Kidney epithelial cell (primary cell): ENCODE measurements at regions not wholly inside any gene's neighbourhood (a gene's known extent, or its start where the extent isn't known, plus 50 kb on each side); places are given as distances from the start of the nearest gene placed in this dataset.
"Not testable (repeated sequence)": the region's sequence is repeated elsewhere in the genome, so short reads cannot be mapped to it uniquely, and the experiment has no call there.

Source experiments
- DNase-seq: peaks from one replicate; pipeline ENCODE4 v3.0.0-alpha.2; 2010; ENCODE audit warnings: low read depth
- H3K27me3 ChIP-seq: 2 replicates; pipeline ENCODE4 v1.6.0; 2011; ENCODE audit warnings: low read length; ENCODE audit not compliant: control insufficient read depth, insufficient read depth
- H3K36me3 ChIP-seq: 2 replicates; pipeline ENCODE4 v1.5.1; 2011; ENCODE audit warnings: low read length; ENCODE audit not compliant: control insufficient read depth, insufficient read depth
- H3K4me3 ChIP-seq: 2 replicates; pipeline ENCODE4 v1.5.1; 2011; ENCODE audit warnings: low read depth, mild to moderate bottlenecking, control low read depth, low read length
- TF ChIP-seq, protein P1 (sequence below): IDR thresholded peaks from 2 replicates; pipeline ENCODE4 v1.5.1; 2011; ENCODE audit warnings: mild to moderate bottlenecking, moderate library complexity, low read length, control low read depth, inconsistent platforms; ENCODE audit not compliant: insufficient read depth, poor library complexity, severe bottlenecking

DNA sequence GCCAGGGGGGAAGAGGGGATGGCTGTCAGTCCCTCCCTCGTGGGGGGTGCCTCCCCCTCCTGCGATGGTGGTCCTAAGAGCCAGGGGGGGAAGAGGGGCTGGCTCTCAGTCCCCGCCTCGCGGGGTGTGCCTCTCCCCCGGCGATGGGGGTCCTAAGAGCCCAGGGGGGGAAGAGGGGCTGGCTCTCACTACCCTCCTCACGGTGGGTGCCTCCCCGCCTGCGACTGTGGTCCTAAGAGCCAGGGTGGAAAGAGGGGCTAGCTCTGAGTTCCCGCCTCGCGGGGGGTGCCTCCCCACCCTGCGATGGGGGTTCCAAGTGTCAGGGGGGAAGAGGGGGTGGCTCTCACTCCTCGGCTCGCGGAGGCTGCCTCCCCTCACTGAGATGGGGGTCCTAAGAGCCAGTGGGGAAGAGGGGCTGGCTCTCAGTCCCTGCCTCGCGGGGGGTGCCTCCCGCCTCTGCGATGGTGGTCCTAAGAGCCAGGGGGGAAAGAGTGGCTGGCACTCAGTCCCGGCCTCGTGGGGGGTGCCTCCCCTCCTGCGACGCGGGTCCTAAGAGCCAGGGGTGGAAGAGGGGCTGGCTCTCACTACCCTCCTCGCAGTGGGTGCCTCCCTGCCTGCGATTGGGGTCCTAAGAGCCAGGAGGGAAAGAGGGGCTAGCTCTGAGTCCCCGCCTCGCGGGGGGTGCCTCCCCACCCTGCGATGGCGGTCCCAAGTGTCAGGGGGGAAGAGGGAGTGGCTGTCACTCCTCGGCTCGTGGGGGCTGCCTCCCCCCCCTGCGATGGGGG, 2325.6 kb upstream of the PCDH20 start:
- H3K4me3 ChIP-seq = no peak overlapping the region
- no peak for DNase-seq
- H3K27me3 ChIP-seq = no peaks in the 10 kb centered on the region
- no peaks in the 10 kb centered on the region for H3K36me3 ChIP-seq
- TF ChIP-seq, protein P1, sequence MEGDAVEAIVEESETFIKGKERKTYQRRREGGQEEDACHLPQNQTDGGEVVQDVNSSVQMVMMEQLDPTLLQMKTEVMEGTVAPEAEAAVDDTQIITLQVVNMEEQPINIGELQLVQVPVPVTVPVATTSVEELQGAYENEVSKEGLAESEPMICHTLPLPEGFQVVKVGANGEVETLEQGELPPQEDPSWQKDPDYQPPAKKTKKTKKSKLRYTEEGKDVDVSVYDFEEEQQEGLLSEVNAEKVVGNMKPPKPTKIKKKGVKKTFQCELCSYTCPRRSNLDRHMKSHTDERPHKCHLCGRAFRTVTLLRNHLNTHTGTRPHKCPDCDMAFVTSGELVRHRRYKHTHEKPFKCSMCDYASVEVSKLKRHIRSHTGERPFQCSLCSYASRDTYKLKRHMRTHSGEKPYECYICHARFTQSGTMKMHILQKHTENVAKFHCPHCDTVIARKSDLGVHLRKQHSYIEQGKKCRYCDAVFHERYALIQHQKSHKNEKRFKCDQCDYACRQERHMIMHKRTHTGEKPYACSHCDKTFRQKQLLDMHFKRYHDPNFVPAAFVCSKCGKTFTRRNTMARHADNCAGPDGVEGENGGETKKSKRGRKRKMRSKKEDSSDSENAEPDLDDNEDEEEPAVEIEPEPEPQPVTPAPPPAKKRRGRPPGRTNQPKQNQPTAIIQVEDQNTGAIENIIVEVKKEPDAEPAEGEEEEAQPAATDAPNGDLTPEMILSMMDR = no peak

- H3K4me3 ChIP-seq, H3K36me3 ChIP-seq, DNase-seq, H3K27me3 ChIP-seq: not testable (repeated sequence)
Measured at GRCh38 chr13:63739112-63739735, 2323.6 kb upstream of the PCDH20 start.

DNA sequence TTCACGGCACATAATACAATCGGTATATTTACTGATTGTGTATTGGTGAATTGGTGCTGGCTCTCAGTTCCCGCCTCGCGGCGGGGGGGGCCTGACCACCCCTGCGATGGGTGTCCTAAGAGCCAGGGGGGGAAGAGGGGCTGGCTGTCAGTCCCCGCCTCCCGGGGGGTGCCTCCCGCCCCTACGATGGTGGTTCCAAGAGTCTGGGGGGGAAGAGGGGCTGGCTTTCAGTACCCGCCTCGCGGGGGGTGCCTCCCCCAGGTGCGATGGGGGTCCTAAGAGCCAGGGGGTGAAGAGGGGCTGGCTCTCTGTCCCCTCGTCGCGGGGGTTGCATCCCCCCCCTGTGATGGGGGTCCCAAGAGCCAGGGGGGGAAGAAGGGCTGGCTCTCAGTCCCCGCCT, 2321.8 kb upstream of the PCDH20 start:
- no peak overlapping the region for H3K4me3 ChIP-seq
- no peak for DNase-seq
- TF ChIP-seq, protein P1 = no peak
- no peaks in the 10 kb centered on the region for H3K27me3 ChIP-seq
- H3K36me3 ChIP-seq = no peaks in the 10 kb centered on the region

DNA sequence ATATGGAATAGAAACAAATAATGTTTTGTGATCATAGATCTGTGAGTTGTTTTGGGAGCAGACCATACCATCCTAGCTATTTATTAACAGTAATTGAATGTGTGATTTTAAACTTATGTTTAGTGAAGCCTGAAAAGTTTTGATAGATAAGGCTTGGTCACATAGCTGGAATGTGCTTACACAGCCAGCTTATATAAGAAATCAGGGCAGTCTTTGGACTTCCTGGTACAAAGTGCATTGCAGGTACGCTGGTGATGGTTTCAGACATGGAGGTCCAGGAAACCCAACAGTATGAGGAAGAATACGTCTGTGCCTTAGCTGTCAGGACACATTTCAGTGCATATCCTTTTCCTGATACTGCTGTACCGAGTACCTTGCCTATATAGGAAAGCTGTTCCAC, 2316.2 kb upstream of the PCDH20 start:
- TF ChIP-seq, protein P1 = no peak
- peak; percentile 51 for DNase-seq
- H3K36me3 ChIP-seq = no peaks in the 10 kb centered on the region
- no peak overlapping the region for H3K4me3 ChIP-seq
- no peaks in the 10 kb centered on the region for H3K27me3 ChIP-seq

DNA sequence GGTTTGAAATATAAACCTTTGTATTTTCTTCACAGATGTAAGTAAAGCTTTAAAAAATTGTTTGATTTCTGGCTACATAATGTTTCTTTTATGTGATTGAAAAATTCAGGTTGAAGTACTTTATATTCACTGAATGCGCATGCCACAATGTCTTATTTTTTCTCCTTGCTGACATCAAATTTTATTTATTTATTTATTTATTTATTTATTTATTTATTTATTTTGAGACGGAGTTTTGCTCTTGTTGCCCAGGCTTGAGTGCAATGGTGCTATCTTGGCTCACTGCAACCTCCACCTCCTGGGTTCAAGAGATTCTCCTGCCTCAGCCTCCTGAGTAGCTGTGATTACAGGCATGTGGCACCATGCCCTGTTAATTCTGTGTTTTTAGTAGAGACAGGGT, 2296.5 kb upstream of the PCDH20 start:
- not testable (repeated sequence) for H3K27me3 ChIP-seq, H3K36me3 ChIP-seq, DNase-seq, H3K4me3 ChIP-seq

- H3K27me3 ChIP-seq = no peaks in the 10 kb centered on the region
- H3K36me3 ChIP-seq = no peaks in the 10 kb centered on the region
- no peak for DNase-seq
- H3K4me3 ChIP-seq = no peak overlapping the region
- TF ChIP-seq, protein P1 = no peak
Measured at GRCh38 chr13:63706751-63707150, 2291.1 kb upstream of the PCDH20 start.

DNA sequence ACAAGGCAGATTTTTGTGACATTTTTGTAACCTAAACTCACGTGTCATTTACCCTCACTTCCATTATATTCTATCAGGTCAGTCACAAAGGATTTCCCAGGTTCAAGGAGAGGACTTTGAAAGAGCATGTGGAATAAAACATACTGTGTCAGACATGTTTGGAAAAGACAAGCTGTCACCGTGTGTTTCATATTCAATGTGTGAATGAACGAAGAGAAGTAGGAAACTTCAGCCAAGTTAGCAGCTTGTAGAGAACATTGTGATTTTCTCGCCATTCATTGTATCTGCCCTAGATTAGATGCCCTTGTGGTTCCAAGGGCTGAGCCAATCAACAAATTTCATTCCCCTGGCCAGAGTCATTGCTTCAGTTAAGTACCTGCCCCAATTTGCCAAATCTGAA, 2288.9 kb upstream of the PCDH20 start:
- Histone ChIP-seq H3K27me3 (no peaks in the 10 kb centered on the region), H3K36me3 (no peaks in the 10 kb centered on the region), H3K4me3 (no peak overlapping the region)
- no peak for DNase-seq
- TF ChIP-seq, protein P1 = no peak
